ENCODE measurements at regions not wholly inside any gene's neighbourhood (a gene's known extent, or its start where the extent isn't known, plus 50 kb on each side); places are given as distances from the start of the nearest gene placed in this dataset.

DNA sequence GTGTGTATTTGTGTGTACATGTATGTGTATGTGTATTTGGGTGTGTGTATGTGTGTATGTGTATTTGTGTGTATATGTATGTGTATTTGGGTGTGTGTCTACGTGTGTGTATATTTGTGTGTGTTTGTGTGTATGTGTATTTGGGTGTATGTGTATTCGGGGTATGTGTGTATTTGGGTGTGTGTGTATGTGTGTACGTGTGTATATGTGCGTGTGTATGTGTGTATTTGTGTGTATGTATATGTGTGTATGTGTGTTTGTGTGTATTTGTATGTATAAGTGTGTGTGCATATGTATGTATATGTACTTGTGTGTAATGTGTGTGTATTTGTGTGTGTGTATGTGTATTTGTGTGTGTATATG, 62.0 kb downstream of the HAPSTR1 start:
- Histone ChIP-seq H3K27me3 (ENCODE audit: control insufficient read depth, insufficient read depth, low read length) (no peaks in the 10 kb centered on the region), H3K4me2 (ENCODE audit: extremely low read depth, insufficient read depth, low read length) (no peak overlapping the region), H3K27ac (ENCODE audit: insufficient read depth, low read length) (no peak overlapping the region), H3K36me3 (ENCODE audit: control insufficient read depth, insufficient read depth, low read length) (no peaks in the 10 kb centered on the region), H2AFZ (ENCODE audit: low read length) (no peak overlapping the region), H3K9ac (ENCODE audit: insufficient read depth, low read length) (no peak overlapping the region), H4K20me1 (ENCODE audit: control insufficient read depth, extremely low read depth, insufficient read depth, low read length) (no peaks in the 10 kb centered on the region), H3K4me3 (replicated peaks in 1 of 4; ENCODE audit: control extremely low read depth in 1 of 4, insufficient read depth in 1 of 4, low read depth in 3 of 4, low read length in 4 of 4) (no peak overlapping the region), H3K4me1 (ENCODE audit: control insufficient read depth, extremely low read depth, insufficient read depth, low read length) (no peaks in the 10 kb centered on the region), H3K79me2 (ENCODE audit: control insufficient read depth, insufficient read depth, low read length) (no peaks in the 10 kb centered on the region), H3K9me3 (ENCODE audit: control insufficient read depth, insufficient read depth, low read depth, low read length) (no peaks in the 10 kb centered on the region)
- no peak for DNase-seq (ENCODE audit: low read depth in 2 of 2)
- TF ChIP-seq, protein P1, sequence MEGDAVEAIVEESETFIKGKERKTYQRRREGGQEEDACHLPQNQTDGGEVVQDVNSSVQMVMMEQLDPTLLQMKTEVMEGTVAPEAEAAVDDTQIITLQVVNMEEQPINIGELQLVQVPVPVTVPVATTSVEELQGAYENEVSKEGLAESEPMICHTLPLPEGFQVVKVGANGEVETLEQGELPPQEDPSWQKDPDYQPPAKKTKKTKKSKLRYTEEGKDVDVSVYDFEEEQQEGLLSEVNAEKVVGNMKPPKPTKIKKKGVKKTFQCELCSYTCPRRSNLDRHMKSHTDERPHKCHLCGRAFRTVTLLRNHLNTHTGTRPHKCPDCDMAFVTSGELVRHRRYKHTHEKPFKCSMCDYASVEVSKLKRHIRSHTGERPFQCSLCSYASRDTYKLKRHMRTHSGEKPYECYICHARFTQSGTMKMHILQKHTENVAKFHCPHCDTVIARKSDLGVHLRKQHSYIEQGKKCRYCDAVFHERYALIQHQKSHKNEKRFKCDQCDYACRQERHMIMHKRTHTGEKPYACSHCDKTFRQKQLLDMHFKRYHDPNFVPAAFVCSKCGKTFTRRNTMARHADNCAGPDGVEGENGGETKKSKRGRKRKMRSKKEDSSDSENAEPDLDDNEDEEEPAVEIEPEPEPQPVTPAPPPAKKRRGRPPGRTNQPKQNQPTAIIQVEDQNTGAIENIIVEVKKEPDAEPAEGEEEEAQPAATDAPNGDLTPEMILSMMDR (conservative IDR thresholded peaks at IDR 0.05 in 1 of 2, IDR thresholded peaks at IDR 0.05 in 1 of 2; ENCODE audit: low read depth in 1 of 2, low read length in 2 of 2), result no peak
- no peak for TF ChIP-seq EZH2 (IDR thresholded peaks at IDR 0.05; ENCODE audit: low read length, missing control alignments)

DNA sequence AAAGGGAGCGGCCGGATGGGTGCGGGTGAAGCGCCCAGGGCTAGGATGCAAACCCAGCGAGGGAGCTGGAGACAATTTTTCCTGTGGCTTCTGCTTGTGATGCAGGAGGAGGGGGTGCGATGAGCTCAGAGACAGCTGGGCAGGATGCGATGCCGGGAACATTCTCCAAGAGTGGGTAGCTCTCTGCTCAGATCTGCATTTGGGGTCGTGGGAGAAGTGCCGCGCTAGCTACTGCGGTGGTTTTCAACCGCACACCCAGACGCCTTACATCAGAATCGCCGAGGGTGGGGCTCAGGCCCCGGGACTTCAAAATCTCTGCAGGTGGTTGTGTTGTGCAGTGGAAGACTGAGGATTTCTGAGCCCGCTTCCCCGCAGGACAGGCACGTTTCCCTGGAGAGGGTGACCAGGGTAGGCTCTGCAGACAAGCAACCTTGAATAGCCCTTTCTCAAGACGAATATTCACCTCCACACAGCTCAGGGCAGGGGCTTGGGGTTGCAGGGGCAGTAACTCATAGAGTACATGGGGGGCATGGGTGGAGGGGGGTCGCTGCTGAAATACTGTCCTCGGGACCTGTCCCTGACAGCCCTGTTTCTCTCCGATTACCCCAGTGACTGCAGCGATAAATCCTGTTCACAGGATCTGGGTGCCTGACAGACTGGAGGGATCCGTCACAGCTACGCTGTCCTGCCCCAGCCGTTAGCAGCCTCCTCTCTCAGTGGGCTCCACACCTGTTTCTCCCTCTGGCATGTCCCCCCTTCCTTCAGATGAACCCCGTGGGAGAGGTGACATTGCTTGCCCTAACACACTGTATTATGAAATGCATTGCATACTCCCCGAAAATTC, 63.3 kb downstream of the HAPSTR1 start:
- H3K9ac ChIP-seq (ENCODE audit: insufficient read depth, low read length), result no peak overlapping the region
- H3K79me2 ChIP-seq (ENCODE audit: control insufficient read depth, insufficient read depth, low read length), result no peaks in the 10 kb centered on the region
- no peak overlapping the region for H3K27ac ChIP-seq (ENCODE audit: insufficient read depth, low read length)
- TF ChIP-seq, protein P1 (conservative IDR thresholded peaks at IDR 0.05 in 1 of 2, IDR thresholded peaks at IDR 0.05 in 1 of 2; ENCODE audit: low read depth in 1 of 2, low read length in 2 of 2), result no peak
- no peak for TF ChIP-seq EZH2 (IDR thresholded peaks at IDR 0.05; ENCODE audit: low read length, missing control alignments)
- no peaks in the 10 kb centered on the region for H4K20me1 ChIP-seq (ENCODE audit: control insufficient read depth, extremely low read depth, insufficient read depth, low read length)
- no peaks in the 10 kb centered on the region for H3K36me3 ChIP-seq (ENCODE audit: control insufficient read depth, insufficient read depth, low read length)
- no peak overlapping the region for H2AFZ ChIP-seq (ENCODE audit: low read length)
- H3K27me3 ChIP-seq (ENCODE audit: control insufficient read depth, insufficient read depth, low read length), result no peaks in the 10 kb centered on the region
- no peaks in the 10 kb centered on the region for H3K9me3 ChIP-seq (ENCODE audit: control insufficient read depth, insufficient read depth, low read depth, low read length)
- no peak overlapping the region for H3K4me2 ChIP-seq (ENCODE audit: extremely low read depth, insufficient read depth, low read length)
- H3K4me3 ChIP-seq (replicated peaks in 1 of 4; ENCODE audit: control extremely low read depth in 1 of 4, insufficient read depth in 1 of 4, low read depth in 3 of 4, low read length in 4 of 4), result no peak overlapping the region
- no peak for DNase-seq (ENCODE audit: low read depth in 2 of 2)
- no peaks in the 10 kb centered on the region for H3K4me1 ChIP-seq (ENCODE audit: control insufficient read depth, extremely low read depth, insufficient read depth, low read length)

DNA sequence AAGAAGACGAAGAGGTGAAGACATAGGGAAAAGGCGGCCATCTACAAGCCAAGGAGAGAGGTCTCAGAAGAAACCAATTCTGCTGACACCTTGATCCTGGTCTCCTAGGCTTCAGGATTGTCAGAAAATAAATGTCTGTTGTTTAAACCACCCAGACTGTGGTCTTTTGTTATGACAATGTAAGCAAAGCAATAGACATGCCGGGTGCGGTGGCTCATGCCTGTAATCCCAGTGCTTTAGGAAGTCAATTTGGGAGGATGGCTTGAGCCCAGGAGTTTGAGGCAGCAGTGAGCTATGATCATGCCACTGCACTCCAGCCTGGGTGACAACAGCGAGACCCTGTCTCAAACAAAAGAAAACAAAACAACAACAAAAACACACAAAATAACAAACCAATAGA, 64.4 kb downstream of the HAPSTR1 start:
- Histone ChIP-seq H3K79me2 (ENCODE audit: control insufficient read depth, insufficient read depth, low read length) (no peaks in the 10 kb centered on the region), H3K9me3 (ENCODE audit: control insufficient read depth, insufficient read depth, low read depth, low read length) (no peaks in the 10 kb centered on the region), H3K9ac (ENCODE audit: insufficient read depth, low read length) (no peak overlapping the region), H3K27me3 (ENCODE audit: control insufficient read depth, insufficient read depth, low read length) (no peaks in the 10 kb centered on the region), H3K4me1 (ENCODE audit: control insufficient read depth, extremely low read depth, insufficient read depth, low read length) (no peaks in the 10 kb centered on the region), H4K20me1 (ENCODE audit: control insufficient read depth, extremely low read depth, insufficient read depth, low read length) (no peaks in the 10 kb centered on the region), H3K27ac (ENCODE audit: insufficient read depth, low read length) (no peak overlapping the region), H2AFZ (ENCODE audit: low read length) (no peak overlapping the region), H3K36me3 (ENCODE audit: control insufficient read depth, insufficient read depth, low read length) (no peaks in the 10 kb centered on the region), H3K4me2 (ENCODE audit: extremely low read depth, insufficient read depth, low read length) (no peak overlapping the region), H3K4me3 (replicated peaks in 1 of 4; ENCODE audit: control extremely low read depth in 1 of 4, insufficient read depth in 1 of 4, low read depth in 3 of 4, low read length in 4 of 4) (no peak overlapping the region)
- no peak for DNase-seq (ENCODE audit: low read depth in 2 of 2)
- TF ChIP-seq, protein P1 (conservative IDR thresholded peaks at IDR 0.05 in 1 of 2, IDR thresholded peaks at IDR 0.05 in 1 of 2; ENCODE audit: low read depth in 1 of 2, low read length in 2 of 2), result no peak
- no peak for TF ChIP-seq EZH2 (IDR thresholded peaks at IDR 0.05; ENCODE audit: low read length, missing control alignments)

Data from fibroblast of lung (primary cell).